Esophagus muscularis mucosa (tissue), 4 donors: ENCODE measurements at regions not wholly inside any gene's neighbourhood (a gene's known extent, or its start where the extent isn't known, plus 50 kb on each side); places are given as distances from the start of the nearest gene placed in this dataset.
"Not testable (repeated sequence)": the region's sequence is repeated elsewhere in the genome, so short reads cannot be mapped to it uniquely, and the experiment has no call there.

Source experiments
- DNase-seq: peaks from one replicate; pipeline ENCODE4 v3.0.0-alpha.2; 2017; ENCODE audit errors: extremely low spot score
- H3K27ac ChIP-seq, 4 donors: fragments of 200-600 bp; sonication (generic); replicated peaks in 1 of 4; 1 replicate in 3 of 4; 2 replicates in 1 of 4; pipeline ENCODE4 v1.5.1; 2016 to 2019; ENCODE audit warnings: mild to moderate bottlenecking in 1 of 4
- H3K27me3 ChIP-seq, 4 donors: fragments of 200-600 bp; sonication (generic); one replicate each; pipeline versions ENCODE4 v1.5.1 to v1.6.0; 2016 to 2019
- H3K36me3 ChIP-seq, 4 donors: fragments of 200-600 bp; sonication (generic); one replicate each; pipeline ENCODE4 v1.5.1; 2016 to 2019
- H3K4me1 ChIP-seq, 4 donors: fragments of 200-600 bp; sonication (generic); one replicate each; pipeline ENCODE4 v1.5.1; 2016 to 2019
- H3K4me3 ChIP-seq, 4 donors: fragments of 200-600 bp; sonication (generic); 1 replicate in 2 of 4; 2 replicates in 2 of 4; pipeline ENCODE4 v1.5.1; 2016 to 2019; ENCODE audit warnings: mild to moderate bottlenecking in 4 of 4, moderate library complexity in 1 of 4
- H3K9me3 ChIP-seq, 4 donors: fragments of 200-600 bp; sonication (generic); 1 replicate in 3 of 4; 2 replicates in 1 of 4; pipeline ENCODE4 v1.5.1; 2016 to 2019
- CTCF ChIP-seq, 3 experiments: fragments of 200-600 bp in 2 of 3; fragments of 450-650 bp in 1 of 3; sonication (generic) in 2 of 3; IDR thresholded peaks; one replicate each; pipeline ENCODE4 v1.5.1; 2017 to 2019; ENCODE audit warnings: antibody characterized with exemption in 3 of 3, mild to moderate bottlenecking in 2 of 3, moderate library complexity in 1 of 3
- EP300 ChIP-seq: sonication (generic); formaldehyde crosslinking; IDR thresholded peaks from one replicate; pipeline ENCODE4 v1.6.1; 2017; ENCODE audit warnings: antibody characterized with exemption
- POLR2A ChIP-seq: fragments of 450-650 bp; IDR thresholded peaks from one replicate; pipeline ENCODE4 v1.6.1; 2017; ENCODE audit warnings: antibody characterized with exemption, moderate library complexity, mild to moderate bottlenecking, low read depth
- POLR2AphosphoS5 ChIP-seq, 2 donors: sonication (generic); formaldehyde crosslinking; IDR thresholded peaks; one replicate each; pipeline ENCODE4 v1.6.1; 2017; ENCODE audit warnings: antibody characterized with exemption in 2 of 2
- WGBS: methylation state at CpG from one replicate; pipeline ENCODE4 v1.1.5; 2018; 5-methylcytosine and 5-hydroxymethylcytosine counted together
- intact Hi-C: fragments of 100-400 bp; cut with DNase I; formaldehyde crosslinking; loops from one replicate; pipeline ENCODE4 v1.15.1; 2023

- H3K4me1 ChIP-seq = no peaks in the 10 kb centered on the region
- no peak for TF ChIP-seq POLR2AphosphoS5 (IDR thresholded peaks at IDR 0.05)
- no peak for TF ChIP-seq CTCF (IDR thresholded peaks at IDR 0.05)
- no peak for TF ChIP-seq POLR2A
- TF ChIP-seq EP300 = no peak
- no peaks in the 10 kb centered on the region for H3K9me3 ChIP-seq
- no peak overlapping the region for H3K27ac ChIP-seq
- H3K4me3 ChIP-seq = no peak overlapping the region
- no peak for DNase-seq
- no peaks in the 10 kb centered on the region for H3K36me3 ChIP-seq
- intact Hi-C loops = no loop called here
- H3K27me3 ChIP-seq = no peaks in the 10 kb centered on the region
Observed at GRCh38 chrX:51257490-51257889, 75.1 kb upstream of the NUDT10 start.

- H3K36me3 ChIP-seq, H3K4me3 ChIP-seq, intact Hi-C loops, H3K27ac ChIP-seq, H3K9me3 ChIP-seq, H3K27me3 ChIP-seq, H3K4me1 ChIP-seq, DNase-seq: not testable (repeated sequence)
- 84% methylated on average over 10 of the region's 13 CpGs for WGBS
Observed at GRCh38 chrX:51262271-51262670, 70.4 kb upstream of the NUDT10 start.

GRCh38 chrX:51272638-51273037, 60.0 kb upstream of the NUDT10 start:
- Histone ChIP-seq H3K4me1 (no peaks in the 10 kb centered on the region), H3K36me3 (no peaks in the 10 kb centered on the region), H3K27ac (no peak overlapping the region), H3K9me3 (no peaks in the 10 kb centered on the region), H3K27me3 (no peaks in the 10 kb centered on the region), H3K4me3 (no peak overlapping the region)
- DNase-seq = no peak
- 66% methylated on average over 2 of the region's 2 CpGs for whole genome bisulfite sequencing
- intact Hi-C loops = no loop called here
- TF ChIP-seq POLR2A (no peak), CTCF (IDR thresholded peaks at IDR 0.05) (no peak)

- no peak for DNase-seq
- H3K27me3 ChIP-seq = no peaks in the 10 kb centered on the region
- H3K27ac ChIP-seq = no peak overlapping the region
- no peak overlapping the region for H3K4me3 ChIP-seq
- no peaks in the 10 kb centered on the region for H3K4me1 ChIP-seq
- intact Hi-C loops = no loop called here
- no peaks in the 10 kb centered on the region for H3K36me3 ChIP-seq
- H3K9me3 ChIP-seq = no peaks in the 10 kb centered on the region
- WGBS = 48% methylated on average over 6 of the region's 6 CpGs
- TF ChIP-seq CTCF (IDR thresholded peaks at IDR 0.05) = no peak
- no peak for TF ChIP-seq EP300
- no peak for TF ChIP-seq POLR2A
- TF ChIP-seq POLR2AphosphoS5 (IDR thresholded peaks at IDR 0.05) = no peak
Observed at GRCh38 chrX:51281758-51282318, 50.8 kb upstream of the NUDT10 start.
